ENCODE measurements at regions not wholly inside any gene's neighbourhood (a gene's known extent, or its start where the extent isn't known, plus 50 kb on each side); places are given as distances from the start of the nearest gene placed in this dataset.

GRCh38 chr1:204818998-204819397 is 51.7 kb upstream of the NFASC start:
- Histone ChIP-seq H3K79me2 (ENCODE audit: insufficient read depth, low read length) (no peaks in the 10 kb centered on the region), H4K20me1 (ENCODE audit: insufficient read depth, low read length) (no peaks in the 10 kb centered on the region), H3K4me3 (ENCODE audit: low read depth, low read length, poor library complexity, severe bottlenecking) (no peak overlapping the region), H3K9me2 (ENCODE audit: low read depth, low read length) (no peaks in the 10 kb centered on the region), H3K9ac (ENCODE audit: low read length) (no peak overlapping the region), H3K27ac (ENCODE audit: low read depth, low read length, poor library complexity, severe bottlenecking) (no peak overlapping the region), H3K9me3 (ENCODE audit: low read length) (no peaks in the 10 kb centered on the region), H3K4me2 (ENCODE audit: low read length) (no peak overlapping the region), H3F3A (ENCODE audit: insufficient read depth, low read length) (no peaks in the 10 kb centered on the region), H3K4me1 (ENCODE audit: insufficient read depth, low read length, severe bottlenecking) (no peaks in the 10 kb centered on the region), H3K27me3 (ENCODE audit: insufficient read depth, low read length) (no peaks in the 10 kb centered on the region; the same call in 1 of the 2 replicates), H2AFZ (ENCODE audit: low read length) (no peak overlapping the region), H3K36me3 (ENCODE audit: insufficient read depth, low read length) (no peaks in the 10 kb centered on the region)
- TF ChIP-seq, protein P1, sequence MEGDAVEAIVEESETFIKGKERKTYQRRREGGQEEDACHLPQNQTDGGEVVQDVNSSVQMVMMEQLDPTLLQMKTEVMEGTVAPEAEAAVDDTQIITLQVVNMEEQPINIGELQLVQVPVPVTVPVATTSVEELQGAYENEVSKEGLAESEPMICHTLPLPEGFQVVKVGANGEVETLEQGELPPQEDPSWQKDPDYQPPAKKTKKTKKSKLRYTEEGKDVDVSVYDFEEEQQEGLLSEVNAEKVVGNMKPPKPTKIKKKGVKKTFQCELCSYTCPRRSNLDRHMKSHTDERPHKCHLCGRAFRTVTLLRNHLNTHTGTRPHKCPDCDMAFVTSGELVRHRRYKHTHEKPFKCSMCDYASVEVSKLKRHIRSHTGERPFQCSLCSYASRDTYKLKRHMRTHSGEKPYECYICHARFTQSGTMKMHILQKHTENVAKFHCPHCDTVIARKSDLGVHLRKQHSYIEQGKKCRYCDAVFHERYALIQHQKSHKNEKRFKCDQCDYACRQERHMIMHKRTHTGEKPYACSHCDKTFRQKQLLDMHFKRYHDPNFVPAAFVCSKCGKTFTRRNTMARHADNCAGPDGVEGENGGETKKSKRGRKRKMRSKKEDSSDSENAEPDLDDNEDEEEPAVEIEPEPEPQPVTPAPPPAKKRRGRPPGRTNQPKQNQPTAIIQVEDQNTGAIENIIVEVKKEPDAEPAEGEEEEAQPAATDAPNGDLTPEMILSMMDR (IDR thresholded peaks at IDR 0.05; ENCODE audit: low read length), result no peak
- TF ChIP-seq EZH2 (IDR thresholded peaks at IDR 0.05; ENCODE audit: borderline replicate concordance, low read length), result no peak

DNA sequence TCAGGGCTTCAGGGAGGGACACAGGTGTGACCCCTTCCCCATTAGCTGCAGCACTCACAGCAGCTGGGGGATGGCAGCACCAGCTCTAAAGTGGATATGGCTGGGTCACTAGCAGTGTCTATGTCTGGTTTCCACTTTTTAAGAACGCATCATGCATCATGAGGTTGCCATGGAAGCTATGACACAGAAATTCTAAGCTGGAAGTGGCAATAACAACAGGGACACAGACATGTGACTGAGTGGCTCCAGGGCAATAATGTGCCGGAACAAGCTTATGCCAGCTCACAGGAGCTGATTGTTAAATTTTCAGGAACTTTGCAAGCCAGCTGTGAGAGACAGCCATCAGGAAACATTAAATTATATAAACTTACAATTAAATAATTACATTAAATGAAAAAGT is 51.2 kb upstream of the NFASC start:
- no peak overlapping the region for H2AFZ ChIP-seq (ENCODE audit: low read length)
- no peak overlapping the region for H3K4me3 ChIP-seq (ENCODE audit: low read depth, low read length, poor library complexity, severe bottlenecking)
- no peaks in the 10 kb centered on the region; the same call in 1 of the 2 replicates for H3K27me3 ChIP-seq (ENCODE audit: insufficient read depth, low read length)
- no peaks in the 10 kb centered on the region for H4K20me1 ChIP-seq (ENCODE audit: insufficient read depth, low read length)
- no peak overlapping the region for H3K9ac ChIP-seq (ENCODE audit: low read length)
- no peak overlapping the region for H3K4me2 ChIP-seq (ENCODE audit: low read length)
- H3K79me2 ChIP-seq (ENCODE audit: insufficient read depth, low read length), result no peaks in the 10 kb centered on the region
- H3K9me2 ChIP-seq (ENCODE audit: low read depth, low read length), result no peaks in the 10 kb centered on the region
- H3F3A ChIP-seq (ENCODE audit: insufficient read depth, low read length), result no peaks in the 10 kb centered on the region
- TF ChIP-seq EZH2 (IDR thresholded peaks at IDR 0.05; ENCODE audit: borderline replicate concordance, low read length), result no peak
- TF ChIP-seq, protein P1 (IDR thresholded peaks at IDR 0.05; ENCODE audit: low read length), result no peak
- H3K36me3 ChIP-seq (ENCODE audit: insufficient read depth, low read length), result no peaks in the 10 kb centered on the region
- H3K9me3 ChIP-seq (ENCODE audit: low read length), result no peaks in the 10 kb centered on the region
- H3K27ac ChIP-seq (ENCODE audit: low read depth, low read length, poor library complexity, severe bottlenecking), result no peak overlapping the region
- no peaks in the 10 kb centered on the region for H3K4me1 ChIP-seq (ENCODE audit: insufficient read depth, low read length, severe bottlenecking)
